ENCODE measurements at regions not wholly inside any gene's neighbourhood (a gene's known extent, or its start where the extent isn't known, plus 50 kb on each side); places are given as distances from the start of the nearest gene placed in this dataset.
"Not testable (repeated sequence)": the region's sequence is repeated elsewhere in the genome, so short reads cannot be mapped to it uniquely, and the experiment has no call there.

GRCh38 chr14:87733115-87733514 is 259.9 kb downstream of the GALC start:
- not testable (repeated sequence) for H3K27ac ChIP-seq; H3K9me3 Mint-ChIP-seq; H3K4me3 Mint-ChIP-seq; H3K4me1 ChIP-seq; H2AFZ ChIP-seq (replicated peaks); H3K27me3 Mint-ChIP-seq (ENCODE audit: insufficient read depth, low read depth); H3K9me3 ChIP-seq (ENCODE audit: low read depth); H3K4me3 ChIP-seq; H3K79me2 ChIP-seq (ENCODE audit: low read depth); H3K36me3 Mint-ChIP-seq; H3F3A ChIP-seq (ENCODE audit: low read depth); H4K20me1 ChIP-seq (ENCODE audit: low read depth); H3K4me2 ChIP-seq; H3K27me3 ChIP-seq; H3K9ac ChIP-seq; H3K4me1 Mint-ChIP-seq; H3K36me3 ChIP-seq; H3K27ac Mint-ChIP-seq
- peak; percentile 34 for TF ChIP-seq CTCF (IDR thresholded peaks at IDR 0.05)
- peak; percentile 7 for DNase-seq (ENCODE audit: low spot score)

DNA sequence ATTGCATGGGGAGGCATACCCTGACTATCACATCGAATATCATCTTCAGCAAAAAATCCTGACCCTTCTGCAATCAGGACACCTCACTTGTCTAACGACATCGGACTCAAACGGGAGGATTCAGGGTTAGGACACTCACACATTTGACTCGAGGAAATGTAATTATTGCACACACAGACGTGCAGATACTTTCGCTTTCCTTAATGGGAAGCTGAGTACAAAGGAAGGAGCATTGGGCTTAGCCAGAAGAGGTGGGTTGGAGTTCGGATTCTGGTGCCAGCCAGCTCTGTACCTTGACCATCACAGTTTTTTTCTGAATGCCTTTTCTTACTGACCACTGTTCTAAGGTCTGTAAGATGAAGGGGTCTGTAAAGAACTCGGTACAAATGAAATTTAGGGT is 260.4 kb downstream of the GALC start:
- peaks cover 3% of the 10 kb centered on the region for H3K27me3 Mint-ChIP-seq (ENCODE audit: insufficient read depth, low read depth)

DNA sequence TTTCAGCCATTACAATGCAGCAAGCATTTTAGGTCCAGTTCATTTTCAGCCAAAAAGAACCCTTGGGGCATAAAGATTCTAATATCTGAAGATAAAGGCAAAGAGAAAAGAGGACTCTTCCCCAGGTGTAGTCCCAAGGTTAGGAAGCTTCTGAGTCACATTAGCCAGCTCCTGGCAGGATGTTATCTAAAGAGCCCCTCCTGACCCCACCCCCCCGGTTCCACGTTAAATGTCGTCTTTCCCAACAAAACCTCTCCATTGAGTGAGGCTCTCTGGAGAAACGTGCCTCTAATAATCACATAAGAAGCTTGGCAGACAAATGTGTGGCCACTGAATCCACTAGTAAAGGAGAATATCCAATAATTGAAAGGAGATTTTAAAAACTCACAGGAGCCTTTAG is 267.7 kb downstream of the GALC start:
- H3K9me3 ChIP-seq (ENCODE audit: low read depth), result no peaks in the 10 kb centered on the region
- no peaks in the 10 kb centered on the region for H3K4me1 Mint-ChIP-seq
- peak overlapping the region; percentile 27 for H3K27ac Mint-ChIP-seq
- H3K4me1 ChIP-seq, result no peaks in the 10 kb centered on the region
- no peak for TF ChIP-seq EZH2 (IDR thresholded peaks at IDR 0.05)
- H3K4me3 Mint-ChIP-seq, result no peak overlapping the region
- H2AFZ ChIP-seq (replicated peaks), result no peak overlapping the region
- no peaks in the 10 kb centered on the region for H3K36me3 ChIP-seq
- no peak for DNase-seq (ENCODE audit: low spot score)
- no peaks in the 10 kb centered on the region for H4K20me1 ChIP-seq (ENCODE audit: low read depth)
- H3K27me3 ChIP-seq, result no peaks in the 10 kb centered on the region
- H3F3A ChIP-seq (ENCODE audit: low read depth), result no peaks in the 10 kb centered on the region
- peaks cover 2% of the 10 kb centered on the region for H3K27me3 Mint-ChIP-seq (ENCODE audit: insufficient read depth, low read depth)
- H3K4me2 ChIP-seq, result no peak overlapping the region
- no peak overlapping the region for H3K4me3 ChIP-seq
- H3K9ac ChIP-seq, result no peak overlapping the region
- no peaks in the 10 kb centered on the region for H3K36me3 Mint-ChIP-seq
- no peak overlapping the region for H3K27ac ChIP-seq
- no peaks in the 10 kb centered on the region for H3K9me3 Mint-ChIP-seq
- H3K79me2 ChIP-seq (ENCODE audit: low read depth), result no peaks in the 10 kb centered on the region

More for the DNA sequence above, 260.4 kb downstream of the GALC start:
- H3F3A ChIP-seq (ENCODE audit: low read depth), result no peaks in the 10 kb centered on the region
- H3K9me3 ChIP-seq (ENCODE audit: low read depth), result no peaks in the 10 kb centered on the region
- H4K20me1 ChIP-seq (ENCODE audit: low read depth), result no peaks in the 10 kb centered on the region
- H3K27me3 ChIP-seq, result no peaks in the 10 kb centered on the region
- peaks cover 2% of the 10 kb centered on the region for H3K9me3 Mint-ChIP-seq
- no peak overlapping the region for H2AFZ ChIP-seq (replicated peaks)
- H3K79me2 ChIP-seq (ENCODE audit: low read depth), result no peaks in the 10 kb centered on the region
- H3K4me2 ChIP-seq, result no peak overlapping the region
- no peaks in the 10 kb centered on the region for H3K36me3 Mint-ChIP-seq
- H3K4me3 Mint-ChIP-seq, result no peak overlapping the region
- DNase-seq (ENCODE audit: low spot score), result no peak
- no peak overlapping the region for H3K27ac ChIP-seq
- no peak overlapping the region for H3K4me3 ChIP-seq
- H3K36me3 ChIP-seq, result no peaks in the 10 kb centered on the region
- H3K27ac Mint-ChIP-seq, result no peak overlapping the region
- H3K4me1 ChIP-seq, result no peaks in the 10 kb centered on the region
- no peaks in the 10 kb centered on the region for H3K4me1 Mint-ChIP-seq
- TF ChIP-seq EZH2 (IDR thresholded peaks at IDR 0.05) (no peak), CTCF (IDR thresholded peaks at IDR 0.05) (no peak)
- H3K9ac ChIP-seq, result no peak overlapping the region

DNA sequence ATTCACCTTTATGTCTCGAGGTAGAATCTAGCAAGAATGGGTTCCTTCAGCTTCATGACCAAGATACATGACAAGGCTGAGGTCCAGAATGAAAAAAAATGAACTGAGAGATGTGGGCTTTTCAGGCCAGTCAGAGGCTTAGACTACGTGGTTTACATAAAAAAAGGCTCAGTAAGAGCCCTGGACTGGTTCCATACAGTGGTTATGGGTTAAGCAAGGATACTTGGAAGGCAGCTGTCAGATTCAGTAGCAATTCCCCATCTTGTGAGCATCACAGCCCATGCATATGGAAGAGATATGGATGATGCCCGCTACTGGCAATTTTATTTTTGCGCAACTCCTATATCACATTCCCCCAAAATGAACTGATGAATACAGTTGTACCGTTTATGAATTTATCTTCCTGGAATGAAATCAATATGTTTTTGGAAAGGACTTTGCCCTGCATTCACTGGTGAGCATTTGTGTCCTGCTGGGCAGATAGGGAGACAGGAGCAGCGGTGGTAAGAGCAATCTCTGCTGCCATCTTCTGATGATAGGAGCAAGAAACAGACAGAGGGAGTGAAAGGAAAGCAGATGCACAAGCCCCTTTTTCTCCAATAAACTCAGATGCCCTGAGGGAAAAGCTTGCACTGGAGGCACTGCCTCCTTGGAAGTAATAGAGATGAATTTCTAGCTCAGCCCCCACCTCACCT is 280.4 kb downstream of the GALC start:
- Histone ChIP-seq H3K36me3 (no peaks in the 10 kb centered on the region), H3K27me3 (no peaks in the 10 kb centered on the region), H3K9ac (no peak overlapping the region), H3K4me2 (no peak overlapping the region), H3K4me3 (no peak overlapping the region), H3K79me2 (ENCODE audit: low read depth) (no peaks in the 10 kb centered on the region), H3F3A (ENCODE audit: low read depth) (no peaks in the 10 kb centered on the region), H3K9me3 (ENCODE audit: low read depth) (no peaks in the 10 kb centered on the region), H3K27ac (no peak overlapping the region), H3K4me1 (no peaks in the 10 kb centered on the region), H2AFZ (replicated peaks) (no peak overlapping the region), H4K20me1 (ENCODE audit: low read depth) (no peaks in the 10 kb centered on the region)
- no peak for TF ChIP-seq EZH2phosphoT487 (IDR thresholded peaks at IDR 0.05)
- TF ChIP-seq CTCF (IDR thresholded peaks at IDR 0.05), result peak; percentile 29
- no peak for TF ChIP-seq EZH2 (IDR thresholded peaks at IDR 0.05)
- no peak overlapping the region for H3K27ac Mint-ChIP-seq
- no peaks in the 10 kb centered on the region for H3K27me3 Mint-ChIP-seq (ENCODE audit: insufficient read depth, low read depth)
- no peaks in the 10 kb centered on the region for H3K9me3 Mint-ChIP-seq
- no peaks in the 10 kb centered on the region for H3K36me3 Mint-ChIP-seq
- H3K4me1 Mint-ChIP-seq, result peaks cover 3% of the 10 kb centered on the region
- no peak overlapping the region for H3K4me3 Mint-ChIP-seq
- peak; percentile 24 for DNase-seq (ENCODE audit: low spot score)

Data from neural progenitor cell (in vitro differentiated cells).